HG03558 (cell line): ENCODE measurements at regions not wholly inside any gene's neighbourhood (a gene's known extent, or its start where the extent isn't known, plus 50 kb on each side); places are given as distances from the start of the nearest gene placed in this dataset.
"Not testable (repeated sequence)": the region's sequence is repeated elsewhere in the genome, so short reads cannot be mapped to it uniquely, and the experiment has no call there.

ENCODE experiments used
- ATAC-seq: cut with Tn5 transposase; IDR thresholded peaks from one replicate; pipeline ENCODE4 v1.9.1; 2021; ENCODE audit warnings: moderate number of reproducible peaks; ENCODE audit not compliant: unreplicated experiment; ENCODE audit errors: extremely low read depth

DNA sequence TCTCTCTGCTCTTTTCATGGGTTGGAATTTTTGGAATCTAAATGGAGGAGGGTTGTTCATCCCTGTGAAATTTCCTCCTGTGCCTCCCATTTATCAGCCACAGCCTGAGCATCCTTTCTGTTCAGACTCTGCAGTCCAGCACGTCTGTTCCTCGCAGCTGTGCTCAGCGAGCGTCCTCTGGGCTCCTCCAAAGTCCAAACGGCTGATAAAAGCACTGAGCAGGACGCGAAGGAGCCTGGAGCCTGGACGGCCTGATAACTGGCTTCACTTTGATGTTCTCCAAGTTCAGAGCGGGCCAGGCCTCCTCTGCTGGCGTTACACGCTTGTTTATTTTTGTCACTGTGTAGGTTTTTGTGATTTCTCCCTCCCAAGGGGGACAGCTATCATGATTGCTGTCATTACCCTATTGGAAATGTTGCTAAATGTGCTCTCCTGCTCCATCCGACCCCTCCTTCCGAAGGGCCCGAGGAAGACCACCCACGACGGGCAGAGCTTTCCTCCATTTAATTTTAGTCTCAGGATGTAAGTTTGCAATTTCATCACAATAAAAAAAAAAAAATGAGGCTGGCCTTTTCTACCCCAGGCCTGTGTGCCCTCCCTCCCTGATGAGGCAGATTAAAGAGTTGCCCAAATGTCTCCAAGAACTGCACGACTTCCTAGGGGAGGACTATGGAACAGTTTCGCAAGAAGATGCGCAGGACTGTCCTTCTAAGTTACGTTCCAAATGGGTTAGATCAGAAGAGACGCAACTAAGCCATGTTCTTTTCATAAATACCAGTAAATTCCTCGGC lies 290.5 kb upstream of the FOXF1 start:
- no peak for ATAC-seq

DNA sequence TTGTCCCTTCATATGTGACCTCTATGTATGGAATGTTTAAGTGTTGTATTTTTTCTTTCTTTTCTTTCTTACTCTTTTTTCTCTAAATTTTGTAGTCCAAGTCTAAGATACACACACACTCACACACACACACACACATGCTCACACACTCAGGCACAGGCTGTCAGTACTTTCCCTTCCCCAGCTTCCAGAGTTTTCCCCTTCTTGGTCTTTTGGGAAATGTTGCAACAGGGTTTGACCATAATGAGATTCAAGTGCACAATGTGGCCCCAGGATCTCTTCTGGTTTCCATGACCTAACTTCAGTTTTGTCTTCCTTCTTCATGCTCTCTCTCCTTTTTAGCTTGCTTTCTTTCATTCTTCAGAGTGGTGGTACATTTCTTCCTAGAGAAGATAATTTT lies 289.8 kb upstream of the FOXF1 start:
- no peak for ATAC-seq

DNA sequence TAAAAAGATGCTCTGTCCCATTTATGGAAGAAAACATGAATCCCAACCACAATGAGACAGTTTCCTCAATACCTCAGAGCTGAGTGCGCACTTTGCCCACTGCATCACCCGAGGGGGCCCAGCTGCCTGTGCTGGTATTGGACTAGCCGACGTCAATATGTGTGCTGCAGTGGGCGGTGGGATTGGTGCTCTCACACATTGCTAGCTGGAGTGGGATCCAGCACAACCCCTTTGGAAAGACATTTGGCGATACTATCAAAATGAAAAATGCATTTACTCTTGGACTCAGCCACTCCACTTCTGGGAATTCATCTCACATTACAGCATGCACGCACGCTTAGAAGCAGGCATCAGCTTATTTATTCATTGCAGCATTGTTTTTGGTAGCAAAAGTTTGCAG lies 289.2 kb upstream of the FOXF1 start:
- ATAC-seq: no peak

DNA sequence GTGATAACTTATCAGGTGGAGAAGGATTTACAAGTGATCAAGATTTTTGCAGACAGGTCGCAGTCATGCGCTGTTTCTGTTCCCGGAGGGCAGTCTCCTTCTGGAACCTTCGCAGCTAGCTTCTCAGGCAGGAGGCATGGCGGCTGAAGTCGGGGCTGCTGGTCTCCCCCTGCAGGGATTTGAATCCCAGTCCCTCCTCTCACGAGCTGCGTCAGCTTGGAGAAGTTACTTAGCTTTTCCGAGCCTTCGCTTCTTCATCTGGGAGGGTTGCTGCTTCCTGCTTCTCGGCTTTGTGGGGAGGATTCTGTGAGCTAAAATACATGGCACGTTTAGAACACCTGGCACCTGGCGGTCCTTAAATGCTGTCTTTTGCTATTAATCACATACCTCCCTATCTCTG lies 287.8 kb upstream of the FOXF1 start:
- ATAC-seq: no peak

DNA sequence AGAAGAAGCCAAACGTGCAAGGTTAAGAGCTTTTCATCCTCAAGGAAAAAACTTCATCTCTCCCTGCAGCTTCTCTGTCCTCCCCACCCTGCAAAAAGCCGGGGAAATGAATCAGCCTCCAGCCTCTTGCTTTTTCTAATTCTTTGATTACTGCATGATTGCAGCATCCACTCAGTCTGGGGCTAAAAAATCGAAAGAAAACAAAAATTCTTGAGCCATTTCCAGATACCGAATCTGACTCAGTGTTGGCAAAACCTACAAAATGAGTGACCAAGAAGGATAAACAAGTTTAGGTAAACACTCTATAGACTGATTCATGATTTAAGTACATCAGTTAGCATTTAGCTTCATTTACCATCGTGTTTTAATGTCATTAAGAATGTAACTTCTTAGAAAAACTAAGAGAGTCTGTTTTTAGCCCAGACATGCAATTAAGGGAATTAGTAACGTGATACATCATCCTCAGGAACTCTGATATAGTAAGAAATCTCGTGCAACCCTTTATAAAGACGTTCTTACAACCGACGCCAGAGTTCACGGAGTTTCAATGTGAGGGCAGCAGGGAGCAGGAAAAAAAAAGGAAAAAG lies 287.3 kb upstream of the FOXF1 start:
- ATAC-seq: no peak

DNA sequence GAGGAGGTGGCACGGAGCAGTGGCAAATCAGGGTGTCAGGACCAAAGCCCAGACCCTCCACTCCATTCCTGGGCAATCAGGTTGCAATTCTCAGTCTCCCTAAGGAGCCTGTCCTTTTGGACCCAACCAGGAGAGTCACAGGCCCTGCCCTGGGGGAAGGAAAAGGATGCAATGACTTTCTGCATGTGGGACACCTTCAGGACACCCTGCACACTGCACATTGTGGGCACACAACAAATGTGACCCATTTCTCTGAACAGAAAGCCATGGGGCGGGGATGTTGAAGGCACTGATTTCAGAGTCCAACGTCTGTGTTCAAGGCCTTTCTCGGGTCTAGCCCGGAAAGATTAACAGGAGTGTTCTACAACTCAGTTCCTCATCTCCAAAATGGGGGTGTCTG lies 286.2 kb upstream of the FOXF1 start:
- no peak for ATAC-seq

DNA sequence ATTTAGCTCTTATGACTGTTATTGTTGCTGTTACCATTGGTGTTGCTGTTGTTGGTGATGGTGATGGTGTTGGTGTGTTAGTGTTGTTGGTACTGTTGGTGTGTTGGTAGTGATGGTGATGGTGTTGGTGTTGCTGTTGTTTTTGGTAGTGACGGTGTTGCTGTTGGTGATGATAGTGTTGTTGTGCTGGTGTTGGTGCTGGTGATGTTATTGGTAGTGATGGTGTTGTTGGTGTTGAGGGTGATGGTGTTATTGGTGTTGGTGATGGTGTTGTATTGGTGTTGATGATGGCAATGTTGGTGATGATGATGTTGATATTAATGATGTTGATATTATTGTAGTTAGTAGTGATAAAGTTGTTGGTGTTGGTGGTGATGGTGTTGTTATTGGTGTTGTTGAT lies 285.7 kb upstream of the FOXF1 start:
- ATAC-seq: no peak

DNA sequence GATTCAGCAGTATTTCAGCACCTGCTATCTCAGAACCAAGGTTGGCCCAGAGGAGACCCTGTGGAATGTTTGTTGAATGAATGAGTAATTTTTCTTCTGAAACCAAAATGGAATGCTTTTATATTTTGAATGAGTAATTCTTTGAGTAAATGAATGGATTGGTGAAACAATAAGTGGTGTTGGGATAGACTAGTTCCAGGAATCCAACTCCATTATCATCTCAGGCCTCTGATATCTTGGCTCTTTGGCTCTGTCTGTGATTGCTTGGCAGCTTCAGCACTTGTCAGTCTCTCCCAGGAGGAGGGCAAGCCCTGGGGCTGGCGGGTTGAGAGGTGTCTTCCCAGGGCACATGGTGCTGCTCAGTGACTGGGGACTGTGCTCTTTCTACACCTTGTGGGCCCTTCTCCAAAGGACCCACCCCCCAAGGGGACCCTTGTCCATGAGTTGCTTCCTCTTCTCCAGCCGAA lies 284.4 kb upstream of the FOXF1 start:
- ATAC-seq: no peak

DNA sequence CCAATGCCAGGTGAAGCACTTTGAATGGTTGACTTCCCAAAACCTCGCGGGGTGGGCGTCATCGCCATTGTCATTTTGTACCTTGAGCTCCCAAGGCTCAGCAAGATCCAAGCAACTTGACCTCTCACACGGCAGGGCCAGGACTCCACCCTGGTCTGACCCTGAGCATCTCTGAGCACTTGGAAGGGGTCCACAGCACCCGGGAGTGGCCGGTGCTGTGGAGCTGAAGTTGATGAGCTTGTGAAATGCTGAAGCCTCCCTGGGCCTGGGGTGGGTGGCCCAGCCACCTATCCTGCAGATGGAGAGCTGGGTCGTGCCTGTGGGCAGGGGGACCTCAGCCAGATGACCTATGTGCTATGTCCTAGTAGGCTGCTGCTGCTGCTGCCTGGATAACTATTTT lies 283.3 kb upstream of the FOXF1 start:
- ATAC-seq: no peak

DNA sequence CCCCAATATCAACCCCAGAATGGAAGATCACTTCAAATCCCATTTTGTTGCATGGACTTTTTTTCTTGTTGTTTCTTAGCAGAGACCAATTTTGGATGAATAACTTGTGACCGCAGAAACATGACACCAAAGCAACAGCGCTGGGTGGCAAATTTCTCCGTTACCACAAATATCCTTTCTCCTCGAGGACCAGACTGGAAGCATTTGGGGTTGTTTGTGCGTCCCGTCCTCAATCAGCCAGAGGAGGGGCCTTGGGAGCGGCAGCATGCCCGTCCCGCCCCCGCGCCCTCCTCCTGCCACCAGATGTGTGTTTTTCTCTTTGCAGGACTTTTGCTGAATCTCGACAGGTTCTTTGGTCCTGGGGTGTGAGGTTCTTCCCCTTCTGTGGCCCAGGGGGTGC lies 282.5 kb upstream of the FOXF1 start:
- ATAC-seq: no peak

DNA sequence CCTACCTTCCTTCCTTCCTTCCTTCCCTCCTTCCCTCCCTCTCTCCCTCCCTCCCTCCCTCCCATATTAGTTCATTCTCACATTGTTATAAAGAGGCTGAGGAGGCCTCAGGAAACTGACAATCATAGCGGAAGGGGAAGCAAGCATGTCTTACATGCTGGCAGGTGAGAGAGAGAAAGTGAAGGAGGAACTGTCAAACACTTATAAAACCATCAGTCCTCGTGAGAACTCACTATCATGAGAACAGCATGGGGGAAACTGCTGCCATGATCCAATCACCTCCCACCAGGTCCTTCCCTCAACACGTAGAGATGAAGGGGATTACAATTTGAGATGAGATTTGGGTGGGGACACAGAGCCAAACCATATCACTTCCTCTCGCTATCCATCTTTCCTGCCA lies 281.6 kb upstream of the FOXF1 start:
- ATAC-seq: no peak

DNA sequence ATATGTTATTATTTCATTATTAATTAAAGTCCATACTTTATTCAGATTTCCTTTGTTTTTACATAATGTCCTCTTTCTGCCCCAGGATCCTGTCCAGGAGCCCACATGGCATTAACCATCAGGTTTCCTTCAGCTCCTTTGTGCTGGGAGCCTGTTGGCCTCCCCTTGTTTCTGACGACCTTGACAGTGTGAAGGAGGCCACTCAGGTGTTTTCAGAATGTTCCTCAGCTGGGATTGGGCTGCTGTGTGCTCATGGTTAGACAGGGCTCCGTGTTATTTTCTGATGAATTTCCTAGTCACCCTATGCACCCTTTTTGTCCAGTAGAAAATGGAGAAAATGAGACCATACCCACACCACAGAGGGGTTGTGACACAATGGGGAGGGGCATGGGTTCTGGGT lies 281.0 kb upstream of the FOXF1 start:
- no peak for ATAC-seq

DNA sequence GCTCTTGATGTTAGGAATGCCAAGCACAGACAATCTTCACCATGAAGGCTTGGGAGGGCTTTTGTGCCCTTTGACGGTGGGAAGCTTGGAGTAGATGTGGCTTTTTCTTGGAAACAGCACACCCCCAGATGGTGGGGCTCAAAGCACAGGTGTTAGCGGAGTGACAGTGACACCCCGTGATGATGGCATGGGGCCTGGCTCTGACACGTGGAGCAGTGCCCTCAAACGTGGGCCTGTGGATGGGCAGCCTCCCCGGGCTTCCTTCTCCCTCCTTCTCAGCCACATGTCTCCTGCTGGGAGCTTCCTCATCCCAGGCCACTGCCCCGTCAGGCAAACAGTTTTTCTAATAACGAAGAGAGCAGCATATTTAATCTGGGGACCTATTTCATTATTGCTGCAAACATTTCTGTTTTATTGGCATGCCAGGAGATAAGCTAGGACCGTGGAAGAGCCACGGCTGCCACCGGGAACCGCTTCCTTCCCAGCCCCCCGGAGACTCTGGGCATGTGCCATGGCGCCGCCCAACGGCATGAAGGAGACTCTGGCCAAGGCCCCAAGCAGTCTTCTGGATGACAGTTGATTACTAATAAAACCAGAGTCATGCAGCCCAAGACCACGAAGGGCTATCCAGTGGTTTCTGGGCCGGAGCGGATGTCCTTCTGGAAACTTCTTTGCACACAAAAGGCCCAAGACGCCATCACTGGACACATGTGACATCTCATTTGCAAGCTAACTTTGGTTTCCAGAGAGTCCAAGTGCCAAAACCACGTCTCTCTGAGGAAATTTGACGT lies 280.3 kb upstream of the FOXF1 start:
- no peak for ATAC-seq

DNA sequence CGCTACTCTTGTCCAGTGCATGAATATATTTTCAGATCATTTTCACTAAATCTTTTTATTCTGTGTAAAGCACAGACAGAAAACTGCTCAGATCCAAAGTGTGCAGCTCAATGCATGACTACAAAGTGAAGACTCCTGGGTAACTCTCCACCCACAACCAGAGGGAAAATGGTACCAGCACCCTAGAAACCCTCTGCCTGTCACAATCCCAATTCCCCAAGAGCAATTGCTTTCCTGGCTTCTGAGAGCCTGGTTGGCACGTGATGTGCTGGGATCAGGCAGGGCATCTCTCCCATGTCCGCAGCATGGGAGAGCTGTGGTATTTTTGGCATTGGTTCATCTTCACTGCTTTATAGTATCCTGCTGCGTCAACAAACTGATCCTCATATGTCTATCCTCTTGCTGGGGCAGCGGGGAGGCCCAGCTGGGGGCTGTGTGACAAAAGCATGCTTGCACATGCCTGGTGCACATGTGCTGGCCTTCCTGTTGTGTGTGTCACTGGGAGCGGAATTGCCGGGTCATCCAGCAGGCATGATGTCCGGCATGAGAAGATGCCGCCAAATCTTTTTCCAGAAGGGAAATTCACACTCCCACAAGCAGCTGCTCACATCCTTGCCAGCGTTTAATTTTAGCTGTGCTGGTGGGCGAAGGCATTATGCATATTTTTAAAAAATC lies 278.9 kb upstream of the FOXF1 start:
- ATAC-seq: no peak

DNA sequence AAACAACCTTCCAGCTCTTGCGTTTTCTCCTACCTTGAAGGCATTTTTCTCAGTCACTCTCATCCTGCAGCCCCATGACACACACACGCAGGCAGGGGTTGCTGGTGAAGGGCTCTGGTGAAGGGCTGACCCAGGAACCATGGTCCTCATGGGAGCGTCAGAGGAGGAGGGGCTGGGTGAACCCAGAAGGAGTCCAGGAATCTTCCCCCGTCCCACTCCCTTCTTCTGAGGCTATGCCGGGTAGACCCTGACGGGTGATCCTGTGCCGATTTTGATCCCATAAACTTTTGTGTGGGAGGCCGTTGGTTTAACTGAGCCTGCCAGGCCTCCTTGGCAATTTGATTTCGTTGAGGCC lies 278.4 kb upstream of the FOXF1 start:
- no peak for ATAC-seq

DNA sequence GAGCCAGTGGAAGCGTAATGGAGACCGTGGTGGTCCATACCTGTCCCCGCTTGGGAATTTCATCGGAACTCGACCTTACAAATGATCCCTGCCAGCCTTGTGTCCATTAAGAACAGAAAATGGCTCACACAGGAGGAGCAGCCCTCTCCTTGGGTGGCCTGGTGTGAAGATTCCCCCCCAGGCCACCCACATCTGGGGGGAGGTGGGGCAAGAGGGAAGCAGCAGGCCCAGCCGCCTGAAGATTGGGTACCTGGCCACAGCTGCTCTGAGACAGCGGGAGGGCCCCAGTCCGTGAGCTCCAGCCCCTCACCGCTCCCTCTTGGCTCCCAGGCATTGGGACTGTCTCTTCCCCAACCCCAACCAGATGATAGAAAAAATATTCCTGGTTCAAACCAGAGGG lies 277.8 kb upstream of the FOXF1 start:
- no peak for ATAC-seq

DNA sequence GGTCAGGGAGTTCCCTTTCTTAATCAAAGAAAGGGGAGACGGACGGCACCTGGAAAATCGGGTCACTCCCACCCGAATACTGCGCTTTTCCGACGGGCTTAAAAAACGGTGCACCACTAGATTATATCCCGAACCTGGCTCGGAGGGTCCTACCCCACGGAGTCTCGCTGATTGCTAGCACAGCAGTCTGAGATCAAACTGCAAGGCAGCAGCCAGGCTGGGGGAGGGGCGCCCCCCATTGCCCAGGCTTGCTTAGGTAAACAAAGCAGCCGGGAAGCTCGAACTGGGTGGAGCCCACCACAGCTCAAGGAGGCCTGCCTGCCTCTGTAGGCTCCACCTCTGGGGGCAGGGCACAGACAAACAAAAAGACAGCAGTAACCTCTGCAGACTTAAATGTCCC lies 276.8 kb upstream of the FOXF1 start:
- not testable (repeated sequence) for ATAC-seq

DNA sequence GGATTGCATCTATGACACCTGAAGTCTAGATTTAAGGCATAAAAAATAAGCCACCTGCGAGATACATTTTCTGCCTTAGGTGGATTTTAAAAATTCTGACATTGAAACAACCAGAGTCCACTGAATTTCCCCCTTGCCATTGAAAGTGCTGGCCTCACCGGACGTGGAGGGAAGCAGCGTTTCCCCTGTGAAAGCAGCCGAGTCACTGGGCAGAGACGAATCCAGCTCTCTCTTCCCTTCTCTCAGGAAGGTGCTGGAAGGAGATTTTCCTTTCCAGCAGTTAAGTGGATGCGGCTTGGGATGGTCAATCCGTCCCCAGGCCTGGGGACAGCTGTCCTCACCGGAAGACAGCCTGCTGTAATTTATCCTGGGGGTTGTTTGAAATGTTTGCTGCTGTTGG lies 270.9 kb upstream of the FOXF1 start:
- ATAC-seq: no peak

DNA sequence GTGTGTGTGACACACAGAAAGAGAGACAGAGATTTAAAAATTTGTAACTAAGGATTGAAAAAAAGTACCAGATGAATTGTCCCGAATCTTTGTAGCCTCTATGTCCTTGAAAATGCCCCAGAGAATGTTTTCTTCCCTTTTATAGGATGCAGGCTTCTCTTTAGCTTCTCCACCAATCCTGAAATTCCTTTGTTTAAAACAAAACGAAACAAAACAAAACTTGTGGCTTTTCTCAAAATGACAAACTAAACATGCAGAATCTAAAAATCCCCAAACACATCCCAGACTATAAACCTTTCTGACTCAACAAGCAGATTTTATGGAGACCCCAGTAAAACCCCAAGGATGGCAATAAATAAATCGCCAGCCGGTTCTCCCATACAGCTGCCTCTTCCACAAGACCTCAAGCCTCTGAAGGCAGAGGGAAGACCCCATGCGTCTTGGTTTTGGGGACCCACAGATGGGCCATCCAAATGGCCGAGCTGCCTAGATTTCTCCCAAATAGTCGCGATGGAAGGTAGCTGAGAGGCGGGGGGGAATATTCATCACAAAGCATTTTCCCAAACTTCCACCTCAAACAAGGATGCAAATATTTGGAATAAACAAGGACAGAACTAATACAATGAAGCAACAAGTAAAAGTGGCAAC lies 269.5 kb upstream of the FOXF1 start:
- no peak for ATAC-seq

DNA sequence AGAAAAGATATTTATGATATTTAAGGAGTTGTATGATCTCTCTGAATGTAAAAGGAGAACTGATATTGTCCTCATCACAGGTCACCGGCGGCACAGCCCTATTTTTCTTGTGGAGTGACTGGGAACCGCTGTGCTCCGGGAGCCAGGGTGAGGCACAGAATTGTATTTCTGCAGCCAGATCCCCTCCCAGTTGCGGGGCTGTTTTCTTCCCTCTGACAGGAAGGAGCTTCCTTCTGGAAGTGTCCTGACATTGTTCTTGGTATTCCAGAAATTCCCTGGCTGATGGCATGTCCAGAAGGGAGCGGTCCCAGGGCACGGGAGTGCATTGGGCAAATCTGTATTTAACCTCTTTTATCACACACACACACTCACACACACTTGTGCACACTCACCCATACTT lies 268.6 kb upstream of the FOXF1 start:
- no peak for ATAC-seq
